ENCODE measurements at regions not wholly inside any gene's neighbourhood (a gene's known extent, or its start where the extent isn't known, plus 50 kb on each side); places are given as distances from the start of the nearest gene placed in this dataset.
"Not testable (repeated sequence)": the region's sequence is repeated elsewhere in the genome, so short reads cannot be mapped to it uniquely, and the experiment has no call there.

DNA sequence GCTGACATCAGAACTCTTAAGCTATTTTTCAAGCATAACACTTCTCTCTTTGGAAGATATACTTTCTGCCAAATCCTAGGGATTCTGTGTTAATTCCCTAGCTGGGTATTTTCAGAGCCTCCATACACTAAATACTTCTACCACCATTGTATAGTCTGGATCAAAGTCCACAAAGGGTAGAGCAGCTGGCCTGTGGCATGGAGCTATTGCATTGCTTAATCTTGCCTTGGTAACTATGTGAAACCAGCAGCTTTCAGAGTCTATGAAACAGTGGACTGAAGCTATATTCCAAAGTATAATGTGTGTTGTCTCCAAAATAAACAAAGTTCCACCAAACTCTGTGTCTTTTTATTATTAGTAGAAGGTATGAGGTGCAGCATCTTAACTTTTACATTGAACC lies 296.9 kb upstream of the CDH19 start:
- Histone ChIP-seq H3K4me3 (replicated peaks; ENCODE audit: insufficient read depth, low read length) (no peak overlapping the region), H3K27me3 (ENCODE audit: insufficient read depth, poor library complexity, severe bottlenecking) (no peaks in the 10 kb centered on the region), H3K27ac (replicated peaks) (no peak overlapping the region)
- DNase-seq (ENCODE audit: low read depth in 1 of 2, low spot score in 1 of 2) = no peak
- TF ChIP-seq SPI1 (IDR thresholded peaks at IDR 0.05; ENCODE audit: borderline replicate concordance, low read depth) (no peak), GABPA (IDR thresholded peaks at IDR 0.05; ENCODE audit: low read depth) (no peak), POLR2AphosphoS5 (IDR thresholded peaks at IDR 0.05; ENCODE audit: low read depth) (no peak)
- TF ChIP-seq, protein P1, sequence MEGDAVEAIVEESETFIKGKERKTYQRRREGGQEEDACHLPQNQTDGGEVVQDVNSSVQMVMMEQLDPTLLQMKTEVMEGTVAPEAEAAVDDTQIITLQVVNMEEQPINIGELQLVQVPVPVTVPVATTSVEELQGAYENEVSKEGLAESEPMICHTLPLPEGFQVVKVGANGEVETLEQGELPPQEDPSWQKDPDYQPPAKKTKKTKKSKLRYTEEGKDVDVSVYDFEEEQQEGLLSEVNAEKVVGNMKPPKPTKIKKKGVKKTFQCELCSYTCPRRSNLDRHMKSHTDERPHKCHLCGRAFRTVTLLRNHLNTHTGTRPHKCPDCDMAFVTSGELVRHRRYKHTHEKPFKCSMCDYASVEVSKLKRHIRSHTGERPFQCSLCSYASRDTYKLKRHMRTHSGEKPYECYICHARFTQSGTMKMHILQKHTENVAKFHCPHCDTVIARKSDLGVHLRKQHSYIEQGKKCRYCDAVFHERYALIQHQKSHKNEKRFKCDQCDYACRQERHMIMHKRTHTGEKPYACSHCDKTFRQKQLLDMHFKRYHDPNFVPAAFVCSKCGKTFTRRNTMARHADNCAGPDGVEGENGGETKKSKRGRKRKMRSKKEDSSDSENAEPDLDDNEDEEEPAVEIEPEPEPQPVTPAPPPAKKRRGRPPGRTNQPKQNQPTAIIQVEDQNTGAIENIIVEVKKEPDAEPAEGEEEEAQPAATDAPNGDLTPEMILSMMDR (IDR thresholded peaks at IDR 0.05; ENCODE audit: insufficient read depth, low read length) = no peak
- TF ChIP-seq, protein P2, sequence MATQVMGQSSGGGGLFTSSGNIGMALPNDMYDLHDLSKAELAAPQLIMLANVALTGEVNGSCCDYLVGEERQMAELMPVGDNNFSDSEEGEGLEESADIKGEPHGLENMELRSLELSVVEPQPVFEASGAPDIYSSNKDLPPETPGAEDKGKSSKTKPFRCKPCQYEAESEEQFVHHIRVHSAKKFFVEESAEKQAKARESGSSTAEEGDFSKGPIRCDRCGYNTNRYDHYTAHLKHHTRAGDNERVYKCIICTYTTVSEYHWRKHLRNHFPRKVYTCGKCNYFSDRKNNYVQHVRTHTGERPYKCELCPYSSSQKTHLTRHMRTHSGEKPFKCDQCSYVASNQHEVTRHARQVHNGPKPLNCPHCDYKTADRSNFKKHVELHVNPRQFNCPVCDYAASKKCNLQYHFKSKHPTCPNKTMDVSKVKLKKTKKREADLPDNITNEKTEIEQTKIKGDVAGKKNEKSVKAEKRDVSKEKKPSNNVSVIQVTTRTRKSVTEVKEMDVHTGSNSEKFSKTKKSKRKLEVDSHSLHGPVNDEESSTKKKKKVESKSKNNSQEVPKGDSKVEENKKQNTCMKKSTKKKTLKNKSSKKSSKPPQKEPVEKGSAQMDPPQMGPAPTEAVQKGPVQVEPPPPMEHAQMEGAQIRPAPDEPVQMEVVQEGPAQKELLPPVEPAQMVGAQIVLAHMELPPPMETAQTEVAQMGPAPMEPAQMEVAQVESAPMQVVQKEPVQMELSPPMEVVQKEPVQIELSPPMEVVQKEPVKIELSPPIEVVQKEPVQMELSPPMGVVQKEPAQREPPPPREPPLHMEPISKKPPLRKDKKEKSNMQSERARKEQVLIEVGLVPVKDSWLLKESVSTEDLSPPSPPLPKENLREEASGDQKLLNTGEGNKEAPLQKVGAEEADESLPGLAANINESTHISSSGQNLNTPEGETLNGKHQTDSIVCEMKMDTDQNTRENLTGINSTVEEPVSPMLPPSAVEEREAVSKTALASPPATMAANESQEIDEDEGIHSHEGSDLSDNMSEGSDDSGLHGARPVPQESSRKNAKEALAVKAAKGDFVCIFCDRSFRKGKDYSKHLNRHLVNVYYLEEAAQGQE (IDR thresholded peaks at IDR 0.05; ENCODE audit: insufficient replicate concordance, low read depth) = no peak

DNA sequence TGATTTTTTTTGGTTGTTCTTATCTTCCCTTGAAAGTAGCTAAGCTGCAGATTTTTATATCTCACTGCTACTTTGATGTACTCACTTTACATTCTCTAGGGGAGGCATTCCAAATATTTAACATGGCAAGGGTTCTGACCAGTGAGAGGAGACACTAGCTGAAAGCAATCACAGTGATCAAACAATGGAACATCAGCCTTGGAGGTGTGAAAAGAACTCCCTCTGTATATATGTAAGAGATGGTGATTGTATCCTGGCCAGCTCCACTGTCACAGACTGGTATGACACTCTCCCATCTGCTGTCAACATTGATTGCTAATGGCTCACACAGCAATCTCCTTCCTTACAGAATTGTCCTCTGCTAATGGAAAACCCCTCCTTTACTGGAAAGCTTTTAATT lies 291.7 kb upstream of the CDH19 start:
- no peak for DNase-seq (ENCODE audit: low read depth in 1 of 2, low spot score in 1 of 2)
- Histone ChIP-seq H3K27ac (replicated peaks) (no peak overlapping the region), H3K4me3 (replicated peaks; ENCODE audit: insufficient read depth, low read length) (no peak overlapping the region), H3K27me3 (ENCODE audit: insufficient read depth, poor library complexity, severe bottlenecking) (no peaks in the 10 kb centered on the region)
- TF ChIP-seq GABPA (IDR thresholded peaks at IDR 0.05; ENCODE audit: low read depth) = no peak
- TF ChIP-seq SPI1 (IDR thresholded peaks at IDR 0.05; ENCODE audit: borderline replicate concordance, low read depth) = no peak
- TF ChIP-seq POLR2AphosphoS5 (IDR thresholded peaks at IDR 0.05; ENCODE audit: low read depth) = no peak
- TF ChIP-seq, protein P1 (IDR thresholded peaks at IDR 0.05; ENCODE audit: insufficient read depth, low read length) = no peak
- TF ChIP-seq, protein P2 (IDR thresholded peaks at IDR 0.05; ENCODE audit: insufficient replicate concordance, low read depth) = no peak

GRCh38 chr18:66894851-66895250 lies 291.0 kb upstream of the CDH19 start:
- H3K27me3 ChIP-seq (ENCODE audit: insufficient read depth, poor library complexity, severe bottlenecking) = no peaks in the 10 kb centered on the region
- no peak overlapping the region for H3K27ac ChIP-seq (replicated peaks)
- TF ChIP-seq GABPA (IDR thresholded peaks at IDR 0.05; ENCODE audit: low read depth) = no peak
- TF ChIP-seq, protein P1 (IDR thresholded peaks at IDR 0.05; ENCODE audit: insufficient read depth, low read length) = no peak
- TF ChIP-seq POLR2AphosphoS5 (IDR thresholded peaks at IDR 0.05; ENCODE audit: low read depth) = no peak
- TF ChIP-seq, protein P2 (IDR thresholded peaks at IDR 0.05; ENCODE audit: insufficient replicate concordance, low read depth) = no peak
- no peak for TF ChIP-seq SPI1 (IDR thresholded peaks at IDR 0.05; ENCODE audit: borderline replicate concordance, low read depth)
- DNase-seq (ENCODE audit: low read depth in 1 of 2, low spot score in 1 of 2) = no peak
- H3K4me3 ChIP-seq (replicated peaks; ENCODE audit: insufficient read depth, low read length) = no peak overlapping the region

GRCh38 chr18:66892388-66892787 lies 288.5 kb upstream of the CDH19 start:
- not testable (repeated sequence) for DNase-seq (ENCODE audit: low read depth in 1 of 2, low spot score in 1 of 2); H3K27me3 ChIP-seq (ENCODE audit: insufficient read depth, poor library complexity, severe bottlenecking); H3K4me3 ChIP-seq (replicated peaks; ENCODE audit: insufficient read depth, low read length); H3K27ac ChIP-seq (replicated peaks)
